ENCODE measurements at regions not wholly inside any gene's neighbourhood (a gene's known extent, or its start where the extent isn't known, plus 50 kb on each side); places are given as distances from the start of the nearest gene placed in this dataset.

DNA sequence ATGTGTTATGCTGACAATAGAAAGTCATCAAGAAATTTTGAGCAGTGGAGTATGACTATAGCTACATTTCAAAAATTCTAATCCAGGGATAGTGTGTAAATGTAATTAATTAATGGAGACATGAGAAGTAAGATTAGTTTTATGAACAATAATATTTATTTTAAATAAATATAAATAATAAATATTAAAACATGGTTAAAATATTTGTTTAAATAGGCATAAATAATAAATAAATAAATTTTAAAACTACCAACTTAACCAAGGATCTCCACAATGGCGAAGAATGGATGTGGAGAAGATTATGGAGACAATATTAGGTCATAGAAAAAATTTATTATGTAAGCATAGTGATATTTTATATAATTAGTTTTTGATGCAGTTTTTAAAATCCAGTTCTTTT, 588.2 kb upstream of the NOVA1 start:
- H3K4me3 ChIP-seq (ENCODE audit: low read depth, low read length): no peak overlapping the region
- TF ChIP-seq, protein P1, sequence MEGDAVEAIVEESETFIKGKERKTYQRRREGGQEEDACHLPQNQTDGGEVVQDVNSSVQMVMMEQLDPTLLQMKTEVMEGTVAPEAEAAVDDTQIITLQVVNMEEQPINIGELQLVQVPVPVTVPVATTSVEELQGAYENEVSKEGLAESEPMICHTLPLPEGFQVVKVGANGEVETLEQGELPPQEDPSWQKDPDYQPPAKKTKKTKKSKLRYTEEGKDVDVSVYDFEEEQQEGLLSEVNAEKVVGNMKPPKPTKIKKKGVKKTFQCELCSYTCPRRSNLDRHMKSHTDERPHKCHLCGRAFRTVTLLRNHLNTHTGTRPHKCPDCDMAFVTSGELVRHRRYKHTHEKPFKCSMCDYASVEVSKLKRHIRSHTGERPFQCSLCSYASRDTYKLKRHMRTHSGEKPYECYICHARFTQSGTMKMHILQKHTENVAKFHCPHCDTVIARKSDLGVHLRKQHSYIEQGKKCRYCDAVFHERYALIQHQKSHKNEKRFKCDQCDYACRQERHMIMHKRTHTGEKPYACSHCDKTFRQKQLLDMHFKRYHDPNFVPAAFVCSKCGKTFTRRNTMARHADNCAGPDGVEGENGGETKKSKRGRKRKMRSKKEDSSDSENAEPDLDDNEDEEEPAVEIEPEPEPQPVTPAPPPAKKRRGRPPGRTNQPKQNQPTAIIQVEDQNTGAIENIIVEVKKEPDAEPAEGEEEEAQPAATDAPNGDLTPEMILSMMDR (IDR thresholded peaks at IDR 0.05; ENCODE audit: low read depth, low read length): no peak

DNA sequence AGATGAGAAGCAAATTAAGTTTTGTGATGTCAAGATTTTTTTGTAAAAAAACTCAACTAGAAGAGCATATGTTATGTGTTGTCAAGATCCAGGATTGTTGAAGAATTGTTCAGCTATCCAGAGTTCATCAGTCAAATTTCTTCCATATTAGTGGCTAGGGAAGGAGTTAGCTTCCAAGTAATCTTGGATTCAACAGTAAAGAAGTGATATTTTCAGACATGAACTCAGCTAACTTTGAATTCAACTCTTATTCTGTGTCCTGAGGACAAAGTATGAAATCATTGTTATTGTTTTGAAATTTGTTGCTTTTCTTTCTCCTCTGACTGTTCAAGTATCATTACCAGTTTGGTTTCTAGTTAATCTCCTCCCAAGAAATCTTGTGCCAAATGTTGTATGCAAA, 589.3 kb upstream of the NOVA1 start:
- H3K4me3 ChIP-seq (ENCODE audit: low read depth, low read length): no peak overlapping the region
- TF ChIP-seq, protein P1 (IDR thresholded peaks at IDR 0.05; ENCODE audit: low read depth, low read length): no peak

DNA sequence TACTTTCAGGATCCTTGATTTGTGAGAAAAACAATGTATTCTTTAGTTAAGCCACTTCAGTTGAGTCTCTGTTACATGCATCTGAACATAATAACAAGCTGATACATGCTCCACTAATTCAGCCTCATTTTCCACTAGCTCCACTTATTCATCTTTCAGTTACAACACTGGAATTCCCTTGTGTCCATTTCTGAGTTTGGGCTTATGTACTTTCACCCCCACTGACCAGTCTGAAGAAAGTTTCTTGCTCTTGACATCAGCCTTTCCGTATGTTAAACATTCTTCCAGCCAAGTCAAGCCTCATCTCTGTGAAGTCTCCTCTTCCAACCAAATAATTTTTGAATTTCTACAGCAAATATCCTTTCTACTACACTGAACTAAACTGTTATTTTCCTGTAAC, 592.5 kb upstream of the NOVA1 start:
- no peak overlapping the region for H3K4me3 ChIP-seq (ENCODE audit: low read depth, low read length)
- TF ChIP-seq, protein P1 (IDR thresholded peaks at IDR 0.05; ENCODE audit: low read depth, low read length): no peak

DNA sequence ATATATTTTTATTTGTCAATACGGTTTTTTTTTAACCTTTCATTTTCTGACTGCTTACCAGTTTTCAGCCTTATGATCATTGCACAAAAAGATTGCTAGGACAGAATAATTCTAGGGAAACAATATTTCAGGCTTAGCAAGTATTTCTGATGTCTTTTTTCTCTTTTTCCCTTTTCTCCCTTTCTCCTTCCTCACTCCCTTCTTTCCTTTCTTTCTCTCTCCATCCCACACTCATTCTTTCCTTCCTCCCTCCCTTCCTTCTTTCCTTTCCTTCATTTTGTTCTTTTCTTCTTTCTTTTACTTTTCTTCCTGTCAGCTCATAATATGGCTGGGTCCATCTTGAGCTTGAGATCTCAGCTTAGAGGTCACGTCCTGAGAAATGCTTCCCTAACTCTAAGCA, 601.4 kb upstream of the NOVA1 start:
- TF ChIP-seq, protein P1 (IDR thresholded peaks at IDR 0.05; ENCODE audit: low read depth, low read length): no peak
- no peak overlapping the region for H3K4me3 ChIP-seq (ENCODE audit: low read depth, low read length)

DNA sequence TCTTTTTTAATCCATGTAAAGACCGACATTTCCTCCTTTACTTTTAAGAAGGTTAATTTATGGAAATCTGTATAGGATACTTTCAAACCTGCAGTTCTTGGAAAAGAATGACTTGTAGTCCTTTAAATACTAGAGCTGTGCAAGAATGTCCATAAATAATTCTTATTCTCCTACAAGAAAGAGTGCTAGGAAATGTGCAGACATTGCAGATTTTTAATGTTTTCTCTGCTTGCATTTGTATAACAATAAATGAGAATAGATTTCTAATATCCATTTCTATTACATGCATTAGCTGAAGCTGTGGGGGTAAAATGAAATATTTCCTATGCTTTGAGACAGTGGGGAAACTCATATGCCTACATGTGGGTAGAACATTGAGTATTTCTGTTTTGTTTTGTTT, 607.2 kb upstream of the NOVA1 start:
- TF ChIP-seq, protein P1 (IDR thresholded peaks at IDR 0.05; ENCODE audit: low read depth, low read length): no peak
- H3K4me3 ChIP-seq (ENCODE audit: low read depth, low read length): no peak overlapping the region

DNA sequence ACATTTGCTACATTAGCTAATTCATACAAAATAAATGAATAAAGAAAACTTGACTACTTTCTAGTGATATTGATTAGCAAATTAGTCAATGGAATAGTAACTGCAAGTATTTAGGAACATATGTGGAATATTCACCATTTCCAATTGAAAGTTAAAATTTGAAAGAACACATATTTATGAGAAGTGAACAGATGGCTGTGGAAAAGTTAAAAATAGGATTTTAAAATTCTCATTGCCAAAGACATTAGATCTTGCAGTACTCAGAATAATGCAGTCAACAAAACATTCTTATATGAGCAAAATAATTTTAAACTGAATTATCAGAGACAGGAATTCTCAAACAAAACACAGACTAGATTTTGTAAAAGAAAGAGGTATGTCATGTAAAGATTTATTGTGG, 613.9 kb upstream of the NOVA1 start:
- no peak overlapping the region for H3K4me3 ChIP-seq (ENCODE audit: low read depth, low read length)
- TF ChIP-seq, protein P1 (IDR thresholded peaks at IDR 0.05; ENCODE audit: low read depth, low read length): no peak

DNA sequence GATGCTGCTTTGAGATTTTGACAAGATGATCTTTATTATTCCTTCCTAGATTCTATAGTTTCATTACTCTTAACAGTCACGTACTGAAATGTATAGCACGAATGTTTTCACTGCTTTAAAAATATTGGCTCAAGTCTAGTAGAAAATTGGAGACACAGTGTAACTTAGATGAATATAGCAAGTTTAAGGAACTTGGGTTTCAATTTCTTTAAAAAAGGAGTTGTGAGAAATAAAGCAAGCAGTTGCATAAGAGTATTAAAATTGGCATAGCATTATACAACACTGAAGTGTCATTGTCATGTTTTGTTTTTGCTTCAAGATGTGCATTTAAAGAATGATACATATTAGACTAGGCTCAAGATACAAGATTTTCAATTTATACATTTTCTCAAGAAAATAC, 624.8 kb upstream of the NOVA1 start:
- TF ChIP-seq, protein P1 (IDR thresholded peaks at IDR 0.05; ENCODE audit: low read depth, low read length): no peak
- H3K4me3 ChIP-seq (ENCODE audit: low read depth, low read length): no peak overlapping the region
